GM21423 (cell line): ENCODE measurements at regions not wholly inside any gene's neighbourhood (a gene's known extent, or its start where the extent isn't known, plus 50 kb on each side); places are given as distances from the start of the nearest gene placed in this dataset.
A peak's percentile ranks its signal among the peaks of the same experiment; 100 is the strongest.
"Not testable (repeated sequence)": the region's sequence is repeated elsewhere in the genome, so short reads cannot be mapped to it uniquely, and the experiment has no call there.

Experiments
- ATAC-seq: cut with Tn5 transposase; IDR thresholded peaks from one replicate; pipeline ENCODE4 v1.9.1; 2021; ENCODE audit warnings: mild to moderate bottlenecking, moderate library complexity; ENCODE audit not compliant: unreplicated experiment

DNA sequence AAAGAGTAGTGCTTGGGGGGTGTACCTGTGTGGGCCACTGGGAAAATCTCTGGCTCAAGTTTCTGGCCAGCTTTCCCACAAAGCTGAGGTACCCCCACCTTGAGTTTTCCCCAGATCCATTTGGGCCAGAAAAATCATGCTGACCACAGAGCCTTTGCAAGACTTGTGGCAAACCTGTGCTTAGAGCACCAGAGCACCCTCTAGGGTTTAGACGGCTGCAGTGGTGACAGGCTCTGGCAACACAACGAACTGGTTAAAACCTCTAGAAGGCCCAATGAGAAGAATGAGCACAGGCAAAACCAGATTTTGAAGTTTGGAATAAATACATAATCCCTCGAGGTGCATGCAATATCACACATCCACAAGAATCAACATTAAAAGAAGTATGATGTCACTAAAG lies 290.7 kb upstream of the FOLH1 start:
- no peak for ATAC-seq

DNA sequence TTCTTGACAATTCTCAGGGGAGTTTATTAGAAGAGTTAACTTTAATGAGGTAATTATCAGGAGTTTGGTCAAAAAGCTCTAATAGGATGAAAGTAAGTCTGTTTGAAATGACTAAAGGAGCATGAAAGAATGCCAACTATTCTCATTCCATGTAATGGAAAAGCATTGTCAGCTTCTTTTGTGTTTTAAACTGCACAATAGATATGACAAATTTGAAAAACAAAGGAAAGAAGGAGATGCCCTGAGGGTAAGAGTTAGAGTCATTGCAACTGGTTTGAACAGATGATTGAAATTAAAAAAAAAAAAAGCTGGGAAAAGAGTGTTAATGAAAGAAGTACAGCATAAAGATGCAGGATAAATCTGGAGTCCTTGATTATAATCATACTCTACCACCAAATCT lies 296.8 kb upstream of the FOLH1 start:
- no peak for ATAC-seq

DNA sequence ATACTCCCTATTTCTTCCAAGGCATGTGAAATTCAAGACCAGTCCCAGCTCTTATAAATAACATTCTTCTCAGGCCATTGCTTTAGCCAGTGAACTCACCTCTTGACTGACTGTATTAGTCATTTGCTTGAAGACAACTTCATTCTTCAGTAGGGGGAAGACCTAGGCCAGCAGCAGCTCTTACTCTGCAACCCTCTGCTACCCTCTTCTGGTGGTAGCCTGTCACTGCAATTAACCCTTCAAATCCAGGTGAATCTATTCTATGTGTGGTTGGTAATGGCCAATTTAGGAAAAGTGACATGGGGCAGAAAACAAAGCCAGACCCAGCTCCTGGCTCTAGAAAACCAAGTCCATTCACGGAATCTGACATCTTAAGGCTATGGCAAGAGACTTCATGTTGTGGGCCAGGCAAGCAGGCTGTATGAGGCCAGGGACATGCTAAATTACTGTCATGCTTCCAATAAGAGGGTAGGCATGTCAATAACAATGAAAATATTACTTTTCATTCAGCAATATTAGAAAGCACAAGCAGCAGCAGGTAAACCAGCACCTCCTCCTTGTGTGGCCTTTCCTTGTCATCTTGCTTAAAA lies 317.9 kb upstream of the FOLH1 start:
- ATAC-seq: peak; percentile 87

DNA sequence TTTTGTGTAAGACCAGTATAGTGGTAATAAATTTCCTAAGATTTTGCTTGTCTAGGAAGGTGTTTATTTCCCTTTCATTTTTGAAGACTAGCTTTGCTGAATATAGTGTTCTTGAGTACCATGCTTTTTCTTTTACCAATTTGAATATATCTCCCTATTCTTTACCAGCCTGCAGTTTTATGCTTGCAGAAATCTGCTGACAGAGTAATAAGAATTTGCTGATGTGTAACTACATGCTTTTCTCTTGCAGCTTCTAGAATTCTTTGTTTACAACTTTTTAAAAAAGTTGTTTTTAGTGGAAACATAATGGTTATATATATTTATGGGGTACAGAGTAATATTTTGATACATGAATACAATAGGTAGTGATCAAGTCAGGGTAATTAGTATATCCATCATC lies 324.8 kb upstream of the FOLH1 start:
- no peak for ATAC-seq

DNA sequence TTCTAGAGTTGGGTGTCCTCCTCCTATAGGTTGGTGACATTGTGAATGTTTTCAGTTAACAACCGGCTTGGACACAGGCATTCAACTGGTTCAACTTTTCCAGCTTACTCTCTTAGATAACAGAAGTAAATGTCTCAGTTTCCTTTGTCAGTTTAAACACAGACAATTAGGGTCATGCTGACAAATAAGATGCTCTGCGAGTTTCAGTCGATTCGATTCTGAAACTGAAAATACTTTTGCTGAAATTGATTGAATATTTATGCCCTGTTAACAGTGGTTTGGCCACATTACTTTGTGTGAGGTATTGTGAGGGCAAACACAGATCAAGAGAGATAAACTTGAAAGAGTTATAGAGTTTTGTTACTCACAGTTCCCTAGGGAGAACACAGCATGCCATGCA lies 330.5 kb upstream of the FOLH1 start:
- ATAC-seq: not testable (repeated sequence)

DNA sequence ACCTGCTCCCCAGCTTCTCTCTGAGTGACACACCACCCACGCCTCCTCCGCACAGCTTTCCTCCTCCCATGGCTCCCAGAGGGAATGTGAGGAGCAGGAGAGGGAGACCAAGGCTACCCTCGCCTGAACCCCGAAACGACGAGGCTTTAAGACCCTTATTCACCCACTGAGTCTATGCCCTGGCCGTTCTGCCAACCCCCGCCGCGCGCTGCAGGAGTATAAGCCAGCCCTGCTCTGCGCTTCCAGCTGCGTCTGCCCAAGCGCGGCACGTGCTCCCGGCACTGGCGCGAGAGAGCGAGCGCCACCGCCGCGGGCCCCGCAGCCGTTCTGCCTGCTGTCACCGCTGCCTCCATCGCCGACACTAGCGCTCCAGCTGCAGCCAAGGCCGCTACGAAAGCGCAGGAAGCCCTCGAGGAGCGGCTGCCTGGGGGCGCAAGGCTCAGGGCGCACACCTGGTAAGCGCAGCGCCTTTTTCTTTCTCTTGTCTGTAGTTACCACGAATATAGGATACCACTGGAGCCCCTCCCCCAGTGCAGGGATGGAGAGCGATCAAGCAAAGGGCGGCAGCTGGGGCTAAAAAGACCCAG lies 350.0 kb upstream of the FOLH1 start:
- not testable (repeated sequence) for ATAC-seq

DNA sequence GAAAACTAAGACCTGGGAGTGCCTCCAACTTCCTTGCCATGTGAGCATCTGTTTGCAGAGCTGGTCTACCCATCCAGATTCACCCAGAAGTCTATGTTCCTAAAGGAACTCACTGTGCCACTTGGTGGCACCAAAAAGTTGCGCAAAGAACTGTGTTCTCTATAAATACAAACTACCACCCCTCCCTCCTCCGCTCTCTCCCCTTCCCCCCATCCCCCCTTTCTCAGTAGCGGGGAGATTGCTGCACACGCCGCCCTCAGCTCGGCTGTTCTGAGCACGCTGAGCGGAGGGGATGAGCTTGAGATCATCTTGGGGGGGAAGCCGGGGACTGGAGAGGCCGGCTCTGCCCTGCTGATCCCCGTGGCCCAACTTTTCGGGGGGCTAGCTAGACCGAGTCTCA lies 352.2 kb upstream of the FOLH1 start:
- ATAC-seq: not testable (repeated sequence)

DNA sequence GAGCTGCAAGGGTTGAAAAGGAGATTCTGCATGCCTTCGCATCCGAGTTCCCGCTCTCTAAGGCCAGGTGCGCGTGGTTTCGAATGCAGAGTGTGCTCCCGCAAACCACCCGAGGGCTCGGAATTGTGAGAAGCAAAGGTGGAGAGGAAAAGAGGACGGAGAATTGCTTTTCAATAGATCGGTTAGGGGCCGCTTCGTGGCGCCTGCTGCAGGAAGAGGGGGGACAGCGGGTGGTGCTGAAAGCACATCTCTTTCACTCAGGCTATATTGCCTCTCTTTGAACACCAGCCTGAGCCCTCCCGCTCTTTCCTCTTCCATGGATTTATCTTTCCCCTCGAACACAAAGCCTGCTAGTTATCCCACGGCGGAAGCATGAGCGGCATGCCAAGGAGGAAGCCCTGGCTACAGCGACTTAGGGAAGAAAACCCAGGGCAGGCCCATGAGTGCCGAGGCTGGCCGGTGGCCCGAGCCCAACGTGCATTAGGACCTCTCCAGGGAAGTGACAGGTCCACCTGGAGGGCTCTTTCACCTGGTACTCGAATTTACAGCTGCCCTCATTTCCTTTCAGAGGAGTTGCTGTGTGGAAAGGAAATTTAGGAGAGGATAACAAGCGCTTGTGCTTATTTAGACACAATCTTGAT lies 353.0 kb upstream of the FOLH1 start:
- not testable (repeated sequence) for ATAC-seq

DNA sequence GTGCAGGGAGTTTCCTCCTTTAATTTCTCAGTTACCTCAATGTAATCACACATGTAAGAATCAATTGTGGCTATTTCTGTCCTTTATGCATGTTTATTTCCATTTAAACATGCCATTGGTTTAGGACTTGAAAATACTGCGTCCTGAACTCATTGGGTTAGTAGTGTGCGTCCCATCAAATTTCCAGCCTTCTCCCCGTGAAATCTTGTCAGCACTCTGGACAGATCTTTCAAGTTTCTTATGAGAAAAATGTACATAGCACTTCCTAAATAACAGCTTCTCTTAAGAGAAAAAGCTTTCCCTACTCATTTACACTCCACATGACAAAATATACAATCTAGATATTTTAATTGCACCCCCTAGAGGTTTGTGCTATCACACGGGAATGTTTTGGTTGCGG lies 353.9 kb upstream of the FOLH1 start:
- not testable (repeated sequence) for ATAC-seq

DNA sequence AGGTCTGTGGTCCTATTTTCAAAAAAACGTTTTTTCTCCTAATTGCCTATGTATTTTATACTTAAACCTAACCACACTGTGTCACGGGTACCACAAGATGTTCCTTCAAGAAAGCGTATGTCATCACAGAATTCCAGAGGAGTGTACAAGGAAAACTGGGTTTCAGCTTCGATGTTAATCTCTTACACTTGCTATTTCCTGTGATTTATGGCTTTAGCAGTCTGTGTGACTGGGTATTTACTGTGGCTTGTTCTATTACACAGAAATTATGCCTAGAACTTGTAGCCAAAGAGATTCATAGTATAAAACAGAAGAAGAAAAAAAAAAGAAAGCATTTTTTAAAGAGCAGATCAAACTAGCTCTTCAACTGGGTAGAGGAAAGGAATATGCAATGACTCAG lies 371.1 kb upstream of the FOLH1 start:
- not testable (repeated sequence) for ATAC-seq

DNA sequence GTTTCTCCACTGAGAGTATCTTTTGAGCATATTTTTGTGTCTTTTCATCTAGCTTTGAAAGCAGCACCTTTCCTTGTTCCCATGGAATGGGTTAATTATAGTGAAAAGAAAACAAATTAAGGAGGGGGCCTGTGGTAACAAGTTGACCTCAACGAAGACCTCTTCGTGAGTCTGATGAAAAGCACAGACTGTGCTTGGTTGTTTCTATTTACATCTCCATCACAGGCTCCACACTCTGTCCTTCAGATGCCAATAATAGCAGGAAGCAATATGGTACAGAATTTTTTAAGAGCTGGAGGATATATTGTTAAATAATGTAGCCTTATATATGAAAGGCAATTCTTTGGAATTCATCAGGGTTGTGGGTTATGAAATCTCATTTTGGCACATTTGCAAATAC lies 366.7 kb upstream of the OR4C13 start:
- not testable (repeated sequence) for ATAC-seq

DNA sequence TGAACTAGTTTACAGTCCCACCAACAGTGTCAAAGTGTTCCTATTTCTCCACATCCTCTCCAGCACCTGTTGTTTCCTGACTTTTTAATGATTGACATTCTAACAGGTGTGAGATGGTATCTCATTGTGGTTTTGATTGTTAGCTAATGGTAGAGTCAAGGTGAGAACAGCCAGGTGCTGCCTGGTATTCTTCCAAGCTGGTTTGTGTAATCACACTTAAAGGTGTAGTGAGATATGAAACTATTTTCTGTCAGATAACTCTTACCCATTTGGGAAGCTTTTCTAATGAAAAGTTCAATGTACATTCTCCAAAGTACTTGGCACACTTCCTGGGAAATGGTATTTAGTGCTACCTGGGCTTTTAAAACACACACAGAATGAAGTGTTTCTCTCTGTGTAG lies 343.3 kb upstream of the OR4C13 start:
- ATAC-seq: not testable (repeated sequence)

DNA sequence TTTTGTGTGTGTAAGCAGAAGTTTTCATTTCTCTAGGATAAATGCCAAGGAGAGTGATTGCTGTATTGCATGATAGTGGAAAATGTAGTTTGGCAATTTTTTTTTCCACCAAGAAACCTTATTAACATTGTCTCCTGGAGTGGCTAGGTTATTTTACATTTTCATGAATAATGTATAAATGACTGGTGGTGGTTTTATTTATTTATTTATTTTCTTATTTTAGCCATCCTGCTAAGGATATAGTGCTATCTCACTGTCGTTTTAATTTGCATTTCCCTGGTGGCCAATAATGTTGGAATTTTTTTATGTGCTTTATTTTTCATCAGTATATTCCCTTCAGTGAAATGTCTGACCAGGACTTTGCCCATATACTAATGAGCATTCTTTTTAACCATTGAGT lies 328.3 kb upstream of the OR4C13 start:
- ATAC-seq: not testable (repeated sequence)

DNA sequence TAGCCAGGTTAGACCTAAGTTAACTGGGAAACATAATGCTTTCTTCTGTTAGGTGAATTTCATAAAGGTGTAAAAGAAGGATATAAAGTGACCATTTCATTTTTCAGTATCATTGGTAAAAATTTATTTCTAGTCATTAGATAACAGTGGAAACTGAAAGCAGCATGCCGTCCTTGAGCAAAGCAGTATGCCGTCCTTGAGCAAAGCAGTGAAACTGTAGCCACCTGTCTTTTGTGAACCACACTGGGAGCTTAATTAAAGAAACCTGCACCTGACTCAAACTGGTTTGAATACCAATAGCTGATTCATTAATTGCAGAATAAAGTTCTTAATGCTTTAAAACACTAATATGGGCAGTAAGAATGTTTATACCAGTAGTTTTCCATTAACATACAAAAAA lies 281.5 kb upstream of the OR4C13 start:
- ATAC-seq: not testable (repeated sequence)

DNA sequence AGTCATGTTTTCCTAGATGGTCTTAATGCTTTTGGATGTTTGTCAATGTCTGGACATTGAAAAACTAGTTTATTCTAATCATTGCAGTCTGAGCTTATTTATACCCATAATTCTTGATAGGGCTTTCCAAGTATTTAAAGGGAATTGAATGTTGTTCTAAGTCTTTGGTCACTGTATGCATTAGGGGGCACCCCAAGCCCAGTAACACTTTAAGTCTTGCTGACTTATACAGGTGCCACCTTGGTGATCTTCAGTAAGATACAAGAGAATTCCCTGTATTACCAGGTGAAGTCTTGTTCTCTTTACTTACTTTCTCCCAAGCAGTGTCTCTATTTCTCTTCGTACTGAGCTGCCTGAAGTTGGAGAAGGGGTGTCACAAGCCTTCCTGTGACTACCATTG lies 250.1 kb upstream of the OR4C13 start:
- ATAC-seq: not testable (repeated sequence)

DNA sequence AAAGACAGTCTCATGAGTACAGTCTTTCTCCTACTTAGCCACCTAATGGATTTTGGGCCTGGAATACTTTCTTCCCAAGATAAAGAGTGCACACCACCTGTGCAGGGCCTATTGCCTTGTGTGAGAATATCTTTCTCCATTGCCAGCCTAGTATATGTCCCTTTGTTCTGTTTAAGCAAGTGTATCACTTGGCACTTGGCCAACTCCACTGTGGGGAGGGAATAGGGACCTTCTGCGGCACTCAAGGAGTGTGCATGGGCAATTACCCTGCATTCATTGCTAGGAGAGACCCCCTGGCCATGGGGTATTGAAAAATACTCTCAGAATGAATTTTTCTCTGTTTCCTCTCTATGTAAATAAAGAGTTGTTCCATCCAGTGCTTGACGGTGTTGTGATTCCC lies 201.7 kb upstream of the OR4C13 start:
- ATAC-seq: not testable (repeated sequence)

DNA sequence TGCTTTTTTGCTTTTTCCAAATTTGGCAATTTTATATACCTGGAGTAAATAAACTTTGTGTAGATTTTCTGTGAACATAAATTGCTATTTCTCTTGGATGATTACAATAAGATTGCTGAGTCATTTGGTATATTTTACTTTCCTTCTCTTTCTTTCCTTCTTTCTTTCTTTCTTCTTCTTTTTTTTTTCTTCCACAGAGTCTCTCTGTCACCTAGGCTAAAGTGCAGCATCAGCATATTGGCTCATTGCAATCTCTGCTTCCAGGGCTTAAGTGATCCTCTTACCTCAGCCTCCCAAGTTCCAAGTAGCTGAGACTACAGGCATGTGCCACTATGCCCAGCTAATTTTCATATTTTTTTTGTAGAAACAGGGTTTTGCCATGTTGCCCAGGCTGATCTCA lies 201.2 kb upstream of the OR4C13 start:
- not testable (repeated sequence) for ATAC-seq

DNA sequence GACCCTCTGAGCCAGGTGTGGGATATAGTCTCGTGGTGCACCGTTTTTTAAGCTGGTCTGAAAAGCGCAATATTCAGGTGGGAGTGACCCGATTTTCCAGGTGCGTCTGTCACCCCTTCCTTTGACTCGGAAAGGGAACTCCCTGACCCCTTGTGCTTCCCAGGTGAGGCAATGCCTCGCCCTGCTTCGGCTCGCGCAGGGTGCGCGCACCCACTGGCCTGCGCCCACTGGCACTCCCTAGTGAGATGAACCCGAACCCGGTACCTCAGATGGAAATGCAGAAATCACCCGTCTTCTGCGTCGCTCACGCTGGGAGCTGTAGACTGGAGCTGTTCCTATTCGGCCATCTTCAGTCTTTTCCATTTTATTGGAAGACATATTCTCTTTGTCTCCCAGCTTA lies 171.4 kb upstream of the OR4C13 start:
- not testable (repeated sequence) for ATAC-seq

DNA sequence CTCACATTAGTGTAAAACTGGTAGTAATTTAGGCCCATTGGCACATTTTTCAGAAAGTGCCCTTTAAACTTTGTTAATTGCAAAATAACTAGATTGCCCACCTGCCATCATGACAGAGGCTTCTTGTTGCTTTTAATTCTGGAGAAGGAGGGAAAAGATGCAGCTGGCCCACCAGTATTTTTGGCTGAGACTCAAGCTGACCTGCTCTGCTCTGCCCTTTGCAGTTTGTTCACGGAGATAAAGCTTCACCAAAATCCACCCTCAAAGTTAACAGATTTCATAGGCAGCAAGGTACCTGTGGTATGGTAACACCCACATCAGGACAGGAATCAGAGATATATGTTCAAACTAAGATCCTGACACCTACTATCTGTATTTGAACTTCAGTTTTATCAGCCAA lies 170.2 kb upstream of the OR4C13 start:
- ATAC-seq: not testable (repeated sequence)

DNA sequence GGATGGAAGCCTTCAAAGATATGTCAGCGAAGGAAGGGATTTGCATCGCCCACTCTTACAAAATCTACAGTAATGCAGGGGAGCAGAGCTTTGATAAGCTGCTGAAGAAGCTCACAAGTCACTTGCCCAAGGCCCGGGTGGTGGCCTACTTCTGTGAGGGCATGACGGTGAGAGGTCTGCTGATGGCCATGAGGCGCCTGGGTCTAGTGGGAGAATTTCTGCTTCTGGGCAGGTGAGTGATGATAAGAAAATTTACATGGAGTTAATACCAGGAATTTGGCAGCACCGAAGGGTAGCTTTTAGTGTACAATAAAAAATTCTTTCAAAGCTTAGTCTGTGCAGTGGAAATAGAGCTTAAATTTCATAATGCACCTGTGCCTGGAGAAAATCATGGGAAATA lies 168.3 kb upstream of the OR4C13 start:
- not testable (repeated sequence) for ATAC-seq

DNA sequence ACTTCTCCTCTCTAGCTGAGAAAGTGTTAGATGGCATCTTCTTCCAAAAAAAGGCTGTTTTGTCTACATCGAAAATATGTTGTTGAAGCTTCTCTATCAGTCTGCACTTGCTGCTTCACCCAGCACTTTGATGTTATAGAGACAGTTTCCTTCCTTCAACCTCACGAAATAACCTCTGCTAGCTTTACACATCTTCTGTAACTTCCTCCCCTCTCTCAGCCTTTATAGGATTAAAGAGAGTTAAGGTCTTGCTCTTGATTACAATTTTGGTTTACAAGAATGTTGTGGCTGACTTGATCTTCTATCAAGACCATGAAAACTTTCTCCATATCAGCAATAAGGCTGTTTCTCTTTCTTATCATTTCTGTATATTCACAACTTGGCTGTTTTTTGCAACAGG lies 162.4 kb upstream of the OR4C13 start:
- ATAC-seq: not testable (repeated sequence)

DNA sequence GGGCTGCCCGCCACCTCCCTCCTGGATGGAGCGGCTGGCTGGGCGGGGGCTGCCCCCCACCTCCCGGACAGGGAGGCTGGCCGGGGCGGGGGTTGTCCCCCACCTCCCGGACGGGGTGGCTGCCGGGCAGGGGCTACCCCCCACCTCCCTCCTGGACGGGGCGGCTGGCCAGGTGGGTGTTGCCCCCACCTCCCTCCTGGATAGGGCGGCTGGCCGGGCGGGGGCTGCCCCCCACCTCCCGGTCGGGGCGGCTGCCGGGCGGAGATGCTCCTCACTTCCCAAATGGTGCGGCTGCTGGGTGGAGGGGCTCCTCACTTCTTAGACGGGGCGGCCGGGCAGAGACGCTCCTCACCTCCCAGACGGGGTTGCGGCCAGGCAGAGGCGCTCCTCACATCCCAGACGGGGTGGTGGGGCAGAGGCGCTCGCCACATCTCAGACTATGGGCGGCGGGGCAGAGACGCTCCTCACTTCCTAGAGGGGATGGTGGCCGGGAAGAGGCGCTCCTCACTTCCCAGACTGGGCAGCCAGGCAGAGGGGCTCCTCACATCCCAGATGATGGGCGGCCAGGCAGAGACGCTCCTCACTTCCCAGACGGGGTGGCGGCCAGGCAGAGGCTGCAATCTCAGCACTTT lies 153.9 kb upstream of the OR4C13 start:
- ATAC-seq: not testable (repeated sequence)
